Upper lobe of right lung (tissue), 1 donor: ENCODE measurements at regions not wholly inside any gene's neighbourhood (a gene's known extent, or its start where the extent isn't known, plus 50 kb on each side); places are given as distances from the start of the nearest gene placed in this dataset.
"Not testable (repeated sequence)": the region's sequence is repeated elsewhere in the genome, so short reads cannot be mapped to it uniquely, and the experiment has no call there.

Source experiments
- ATAC-seq: fragments of 200-7000 bp; cut with Tn5 transposase; one replicate; pipeline ENCODE4 v1.9.1; 2020; ENCODE audit warnings: mild to moderate bottlenecking, moderate library complexity
- DNase-seq: peaks from one replicate; pipeline ENCODE4 v3.0.0-alpha.2; 2020
- H3K27ac ChIP-seq: fragments of 200-600 bp; one replicate; pipeline ENCODE4 v1.8.0; 2022
- H3K27me3 ChIP-seq: fragments of 200-600 bp; one replicate; pipeline ENCODE4 v1.8.0; 2022; ENCODE audit warnings: mild to moderate bottlenecking
- H3K36me3 ChIP-seq: fragments of 200-600 bp; one replicate; pipeline ENCODE4 v1.8.0; 2022
- H3K4me1 ChIP-seq: fragments of 200-600 bp; one replicate; pipeline ENCODE4 v1.8.0; 2022
- H3K4me3 ChIP-seq: fragments of 200-600 bp; one replicate; pipeline ENCODE4 v1.8.0; 2022; ENCODE audit warnings: mild to moderate bottlenecking
- H3K9me3 ChIP-seq: fragments of 200-600 bp; one replicate; pipeline ENCODE4 v1.8.0; 2022
- CTCF ChIP-seq: fragments of 200-600 bp; IDR thresholded peaks from one replicate; pipeline ENCODE4 v1.8.0; 2022; ENCODE audit warnings: antibody characterized with exemption
- intact Hi-C: fragments of 100-400 bp; cut with DNase I; formaldehyde crosslinking; loops from one replicate; pipeline ENCODE4 v1.11.0; 2022
- donor health status: DM: no; HTN: yes; CAD: no; lungs with severe emphysema.

DNA sequence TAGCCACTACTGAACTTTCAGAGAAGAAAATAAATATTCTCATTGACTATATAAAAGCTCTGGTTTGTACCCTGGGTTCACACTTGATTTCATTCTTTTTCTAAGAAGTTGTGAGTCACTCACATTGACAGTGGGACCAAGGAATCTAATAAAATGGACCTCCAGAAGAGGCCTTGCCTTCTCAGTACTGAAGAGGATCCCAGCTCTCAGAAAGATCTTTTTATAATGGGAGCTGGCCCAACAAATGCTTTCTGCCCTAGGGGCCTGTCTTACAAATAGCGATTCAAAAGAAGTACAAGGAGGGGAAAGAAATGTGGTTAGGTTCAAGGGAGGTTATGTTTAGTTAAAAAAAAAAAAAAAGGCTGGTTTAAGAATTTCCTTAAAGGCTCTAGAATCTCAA is 237.9 kb downstream of the ISL1 start:
- no peak for TF ChIP-seq CTCF
- no peaks in the 10 kb centered on the region for H3K36me3 ChIP-seq
- H3K9me3 ChIP-seq, result no peaks in the 10 kb centered on the region
- no peak overlapping the region for H3K27ac ChIP-seq
- H3K27me3 ChIP-seq, result no peaks in the 10 kb centered on the region
- H3K4me3 ChIP-seq, result no peak overlapping the region
- ATAC-seq (no peak), DNase-seq (no peak)
- H3K4me1 ChIP-seq, result no peaks in the 10 kb centered on the region
- intact Hi-C loops, result no loop called here

- H3K4me3 ChIP-seq, result no peak overlapping the region
- intact Hi-C loops, result no loop called here
- no peak for ATAC-seq
- H3K27ac ChIP-seq, result no peak overlapping the region
- no peaks in the 10 kb centered on the region for H3K9me3 ChIP-seq
- DNase-seq, result no peak
- H3K36me3 ChIP-seq, result no peaks in the 10 kb centered on the region
- no peak for TF ChIP-seq CTCF
- no peaks in the 10 kb centered on the region for H3K4me1 ChIP-seq
- no peaks in the 10 kb centered on the region for H3K27me3 ChIP-seq
Measured at GRCh38 chr5:51622161-51622790, 239.0 kb downstream of the ISL1 start.

DNA sequence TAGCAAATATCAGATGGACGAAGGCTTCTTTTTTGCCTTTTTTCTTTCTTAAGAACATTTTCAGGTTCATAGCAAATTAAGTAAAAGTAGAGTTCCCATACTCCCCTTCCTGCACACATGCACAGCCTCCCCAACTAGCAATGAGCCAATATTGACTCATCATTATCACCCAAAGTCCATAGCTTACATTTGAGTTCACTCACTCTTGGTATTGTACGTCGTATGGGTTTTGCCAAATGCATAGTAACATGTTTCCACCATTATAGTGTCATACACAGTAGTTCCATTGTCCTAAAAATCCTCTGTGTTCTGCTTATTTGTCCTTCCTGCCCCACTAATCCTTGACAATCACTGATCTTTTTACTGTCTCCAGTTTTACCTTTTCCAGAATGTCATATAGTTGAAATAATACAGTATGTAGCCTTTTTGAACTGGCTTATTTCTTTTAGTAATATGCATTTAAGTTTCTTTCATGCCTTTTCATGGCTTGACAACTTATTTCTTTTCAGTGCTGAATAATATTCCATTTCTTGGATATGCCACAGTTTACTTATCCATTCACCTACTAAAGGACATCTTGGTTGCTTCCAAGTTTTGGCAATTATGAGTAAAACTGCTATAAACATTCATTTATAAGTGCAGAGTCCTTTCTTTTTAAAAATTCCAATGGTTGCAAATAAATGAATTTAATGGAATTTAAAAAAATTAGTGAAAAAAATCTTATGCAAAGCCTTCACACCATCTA is 242.1 kb downstream of the ISL1 start:
- DNase-seq (no peak), ATAC-seq (no peak)
- intact Hi-C loops, result no loop called here
- no peaks in the 10 kb centered on the region for H3K27me3 ChIP-seq
- no peak overlapping the region for H3K27ac ChIP-seq
- no peaks in the 10 kb centered on the region for H3K4me1 ChIP-seq
- H3K9me3 ChIP-seq, result no peaks in the 10 kb centered on the region
- TF ChIP-seq CTCF, result no peak
- H3K4me3 ChIP-seq, result no peak overlapping the region
- no peaks in the 10 kb centered on the region for H3K36me3 ChIP-seq

DNA sequence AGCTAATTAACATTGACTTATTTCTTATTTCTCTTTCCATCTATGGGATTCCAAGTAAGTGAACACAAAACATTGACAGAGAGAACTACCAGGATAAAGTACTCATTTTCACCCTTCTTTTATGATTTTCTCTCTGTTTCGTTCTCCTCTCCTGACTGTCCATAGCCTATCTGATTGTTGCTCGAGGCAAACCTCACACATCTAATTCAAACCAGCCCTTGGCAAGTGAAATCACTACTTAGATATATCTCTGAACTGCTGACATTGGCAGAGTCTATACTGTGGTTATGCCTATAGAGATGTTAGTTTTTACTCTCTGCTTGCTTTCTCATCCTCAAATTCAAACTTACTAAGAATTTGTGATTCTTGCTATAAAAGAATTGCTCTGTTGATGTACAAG is 248.8 kb downstream of the ISL1 start:
- no peak for TF ChIP-seq CTCF
- Histone ChIP-seq H3K36me3 (no peaks in the 10 kb centered on the region), H3K27me3 (no peaks in the 10 kb centered on the region), H3K27ac (no peak overlapping the region), H3K9me3 (no peaks in the 10 kb centered on the region), H3K4me3 (no peak overlapping the region), H3K4me1 (no peaks in the 10 kb centered on the region)
- no peak for DNase-seq
- intact Hi-C loops, result no loop called here
- no peak for ATAC-seq

DNA sequence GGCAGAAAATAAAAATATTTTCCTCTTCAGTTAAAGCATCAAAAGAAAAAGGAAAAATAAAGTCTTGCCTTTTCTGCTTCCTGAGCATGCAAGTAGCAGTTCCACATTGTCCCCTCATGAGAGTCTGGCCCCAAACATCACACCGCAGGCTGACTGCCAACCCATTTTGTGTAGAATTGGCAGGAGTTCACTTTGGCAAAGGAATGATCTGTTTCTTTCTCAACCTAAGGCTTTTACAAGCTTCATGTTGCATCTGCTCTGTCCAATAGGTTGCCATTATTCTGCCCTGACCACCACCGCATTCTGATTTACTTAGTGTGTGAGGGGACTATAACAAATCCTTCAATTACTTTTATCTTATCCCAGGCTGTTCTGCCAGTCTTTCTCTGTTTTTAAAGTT is 249.5 kb downstream of the ISL1 start:
- no peaks in the 10 kb centered on the region for H3K4me1 ChIP-seq
- H3K9me3 ChIP-seq, result no peaks in the 10 kb centered on the region
- no peak overlapping the region for H3K27ac ChIP-seq
- H3K4me3 ChIP-seq, result no peak overlapping the region
- no peaks in the 10 kb centered on the region for H3K36me3 ChIP-seq
- DNase-seq (no peak), ATAC-seq (no peak)
- intact Hi-C loops, result no loop called here
- H3K27me3 ChIP-seq, result no peaks in the 10 kb centered on the region
- no peak for TF ChIP-seq CTCF

DNA sequence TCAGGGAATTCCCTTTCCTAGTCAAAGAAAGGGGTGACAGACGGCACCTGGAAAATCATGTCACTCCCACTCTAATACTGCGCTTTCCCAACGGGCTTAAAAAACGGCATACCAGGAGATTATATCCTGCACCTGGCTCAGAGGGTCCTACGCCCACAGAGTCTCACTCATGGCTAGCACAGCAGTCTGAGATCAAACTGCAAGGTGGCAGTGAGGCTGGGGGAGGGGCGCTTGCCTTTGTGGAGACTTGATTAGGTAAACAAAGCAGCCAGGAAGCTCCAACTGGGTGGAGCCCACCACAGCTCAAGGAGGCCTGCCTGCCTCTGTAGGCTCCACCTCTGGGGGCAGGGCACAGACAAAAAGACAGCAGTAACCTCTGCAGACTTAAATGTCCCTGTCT is 253.7 kb downstream of the ISL1 start:
- not testable (repeated sequence) for H3K27me3 ChIP-seq

More for the DNA sequence above, 253.7 kb downstream of the ISL1 start:
- intact Hi-C loops, H3K9me3 ChIP-seq, H3K27ac ChIP-seq, H3K4me1 ChIP-seq, H3K36me3 ChIP-seq, DNase-seq, H3K4me3 ChIP-seq, ATAC-seq: not testable (repeated sequence)
